GM18502 (cell line): ENCODE measurements at regions not wholly inside any gene's neighbourhood (a gene's known extent, or its start where the extent isn't known, plus 50 kb on each side); places are given as distances from the start of the nearest gene placed in this dataset.
"Not testable (repeated sequence)": the region's sequence is repeated elsewhere in the genome, so short reads cannot be mapped to it uniquely, and the experiment has no call there.

Experiments
- ATAC-seq: cut with Tn5 transposase; IDR thresholded peaks from one replicate; pipeline ENCODE4 v1.9.1; 2021; ENCODE audit warnings: mild to moderate bottlenecking; ENCODE audit not compliant: unreplicated experiment, poor library complexity

DNA sequence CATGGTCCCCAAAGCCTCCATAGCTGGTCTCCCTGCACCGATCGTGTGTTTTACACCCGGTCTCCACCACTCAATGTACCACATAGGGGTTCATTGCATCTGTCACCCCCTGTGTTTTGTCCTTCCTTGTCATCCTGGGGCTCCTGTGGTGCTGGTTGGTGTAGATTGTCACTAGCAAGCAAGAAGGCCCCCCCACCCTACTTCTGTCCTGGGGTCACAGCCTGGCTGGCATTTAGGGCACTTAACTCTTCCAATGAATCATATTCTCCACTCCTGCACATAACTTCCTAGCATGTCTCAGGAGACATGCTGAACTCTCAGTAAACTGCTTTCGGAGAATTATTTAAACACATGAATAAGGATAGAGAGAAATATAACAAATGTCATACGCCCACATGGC lies 161.4 kb downstream of the BCL2L11 start:
- ATAC-seq: not testable (repeated sequence)

GRCh38 chr2:111287646-111288568 lies 167.2 kb downstream of the BCL2L11 start:
- ATAC-seq: not testable (repeated sequence)

DNA sequence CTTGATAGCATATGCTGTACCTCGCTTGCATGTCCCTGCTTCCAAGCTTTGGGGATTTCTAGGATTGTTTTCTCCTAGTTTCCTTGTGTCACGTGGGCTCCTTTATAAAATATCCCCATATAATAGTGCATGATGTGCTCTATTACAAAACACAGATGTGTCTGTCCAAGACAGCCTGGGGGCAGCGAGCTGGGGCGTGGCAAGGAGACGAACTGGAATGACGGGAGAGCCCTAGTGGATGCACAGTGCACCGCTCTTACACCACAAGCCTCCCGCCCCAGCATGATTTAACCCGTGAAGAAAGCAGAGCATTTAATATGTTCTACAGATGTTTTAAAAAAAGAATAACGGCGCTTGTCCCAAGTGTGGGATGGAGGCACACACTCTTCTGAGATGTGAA lies 169.7 kb downstream of the BCL2L11 start:
- ATAC-seq: not testable (repeated sequence)

- not testable (repeated sequence) for ATAC-seq
These were observed 170.9 kb downstream of the BCL2L11 start for GRCh38 chr2:111291566-111291965.

DNA sequence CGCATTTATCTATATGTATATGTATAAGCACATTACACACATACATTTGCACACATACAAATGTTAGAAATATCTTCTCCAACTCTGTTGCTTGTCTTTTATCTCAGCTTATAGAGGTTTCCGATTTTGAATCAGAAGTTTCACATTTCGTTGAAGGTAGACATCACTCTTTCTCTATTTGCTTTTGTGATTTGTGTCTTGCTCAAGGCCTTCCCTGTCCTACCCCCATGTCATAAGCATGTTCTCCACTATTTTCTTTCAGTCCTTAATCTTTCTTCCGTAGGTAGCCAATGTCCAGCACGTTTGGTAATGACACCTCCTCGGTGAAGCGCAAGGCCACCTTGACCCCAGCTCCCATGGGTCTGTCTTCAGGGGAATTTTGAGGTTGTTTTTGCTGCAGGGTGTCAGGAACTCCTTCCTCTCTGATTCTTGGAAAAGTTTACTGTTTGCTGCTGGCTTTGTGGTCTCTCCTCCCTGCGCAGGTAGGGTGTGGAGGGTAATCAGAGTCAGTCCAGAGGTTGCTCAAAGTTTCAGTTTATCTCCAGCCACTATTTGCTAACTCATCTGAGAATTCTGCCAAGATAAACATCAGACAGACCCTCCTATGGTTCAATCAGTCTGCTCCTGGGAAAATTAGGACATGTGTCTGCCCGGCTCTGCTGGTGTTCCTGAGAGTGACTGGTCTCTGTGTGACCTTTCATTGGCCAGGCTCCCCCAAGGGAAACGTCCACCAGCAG lies 171.7 kb downstream of the BCL2L11 start:
- ATAC-seq: not testable (repeated sequence)

- ATAC-seq: not testable (repeated sequence)
These were observed 174.0 kb downstream of the BCL2L11 start for GRCh38 chr2:111294699-111295098.

- not testable (repeated sequence) for ATAC-seq
These were observed 175.5 kb downstream of the BCL2L11 start for GRCh38 chr2:111296122-111296804.

- not testable (repeated sequence) for ATAC-seq
These were observed 176.4 kb downstream of the BCL2L11 start for GRCh38 chr2:111297128-111297527.

- ATAC-seq: not testable (repeated sequence)
These were observed 178.2 kb downstream of the BCL2L11 start for GRCh38 chr2:111298927-111299326.

- ATAC-seq: not testable (repeated sequence)
These were observed 178.9 kb downstream of the BCL2L11 start for GRCh38 chr2:111299635-111300034.

GRCh38 chr2:111301677-111302076 lies 181.0 kb downstream of the BCL2L11 start:
- not testable (repeated sequence) for ATAC-seq

DNA sequence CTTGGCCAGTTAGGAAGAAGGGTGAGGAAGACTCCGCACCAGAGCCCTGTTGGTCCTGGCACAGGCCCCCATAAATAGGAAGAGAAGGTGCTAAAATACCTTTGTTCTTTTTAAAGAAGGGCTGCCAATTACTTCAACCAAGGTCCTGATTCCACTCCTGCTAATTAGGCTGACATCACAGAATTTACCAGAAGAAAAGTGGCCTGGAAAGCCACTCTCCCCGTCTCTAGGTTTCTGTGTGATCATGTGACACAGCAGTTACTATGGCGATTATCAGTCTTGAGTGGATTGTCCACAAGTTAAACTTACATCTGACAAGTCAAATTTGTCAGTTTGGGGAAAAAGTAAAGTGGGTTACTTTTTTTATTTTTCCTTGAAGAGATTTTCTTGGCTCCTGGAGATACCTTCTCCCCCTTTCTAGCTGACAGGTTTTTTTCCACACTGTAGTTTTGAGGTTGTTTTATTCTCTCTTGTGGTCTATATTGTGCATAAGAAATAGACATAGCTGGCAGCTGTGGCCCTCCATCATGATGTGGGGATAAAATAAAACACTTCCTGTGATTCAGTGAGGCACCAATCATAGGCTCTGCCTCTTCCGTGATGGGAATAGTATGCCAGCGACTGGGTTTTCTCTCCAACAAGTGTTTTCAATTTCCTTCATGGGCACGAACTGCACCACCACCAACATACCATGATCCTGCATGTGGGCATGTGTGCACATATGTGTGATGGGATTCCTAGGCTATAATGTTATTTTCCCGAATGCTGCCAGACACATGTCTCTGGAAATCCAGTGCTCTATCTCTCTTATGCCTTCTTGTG lies 181.9 kb downstream of the BCL2L11 start:
- ATAC-seq: not testable (repeated sequence)

- ATAC-seq: not testable (repeated sequence)
These were observed 186.6 kb downstream of the BCL2L11 start for GRCh38 chr2:111307302-111307701.

- not testable (repeated sequence) for ATAC-seq
These were observed 188.7 kb downstream of the BCL2L11 start for GRCh38 chr2:111309231-111310075.

- not testable (repeated sequence) for ATAC-seq
These were observed 189.7 kb downstream of the BCL2L11 start for GRCh38 chr2:111310395-111310794.

- not testable (repeated sequence) for ATAC-seq
These were observed 190.9 kb downstream of the BCL2L11 start for GRCh38 chr2:111311568-111311967.

GRCh38 chr2:111312897-111313607 lies 192.3 kb downstream of the BCL2L11 start:
- not testable (repeated sequence) for ATAC-seq

DNA sequence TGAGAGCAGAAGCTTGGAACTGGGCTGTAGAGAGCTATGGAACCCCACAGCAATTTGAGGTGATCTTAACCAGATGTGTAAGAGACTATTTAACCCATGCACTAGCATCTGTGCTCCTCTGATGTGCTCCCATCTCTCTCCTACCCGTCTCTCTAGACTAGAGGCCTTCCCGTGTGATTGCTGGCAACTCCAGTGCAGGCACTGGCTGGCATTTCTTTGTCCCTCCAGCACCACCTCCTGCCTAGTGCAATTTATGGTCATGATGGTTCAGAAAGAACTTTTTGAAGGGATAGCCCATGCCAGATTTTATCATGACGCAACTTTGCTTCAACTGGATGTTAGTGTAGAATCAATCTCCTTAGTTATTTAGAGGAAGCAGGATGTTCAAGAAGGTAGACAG lies 193.0 kb downstream of the BCL2L11 start:
- ATAC-seq: not testable (repeated sequence)
